Stimulated activated CD8-positive, alpha-beta memory T cell treated with anti-CD3 and anti-CD28 coated beads, Interleukin-4, amount 100 ng/mL, for 24 hours (primary cell): ENCODE measurements at regions not wholly inside any gene's neighbourhood (a gene's known extent, or its start where the extent isn't known, plus 50 kb on each side); places are given as distances from the start of the nearest gene placed in this dataset.

Experiments used
- DNase-seq: peaks from one replicate; pipeline ENCODE4 v3.0.0-alpha.2; 2020; ENCODE audit warnings: low read depth

DNA sequence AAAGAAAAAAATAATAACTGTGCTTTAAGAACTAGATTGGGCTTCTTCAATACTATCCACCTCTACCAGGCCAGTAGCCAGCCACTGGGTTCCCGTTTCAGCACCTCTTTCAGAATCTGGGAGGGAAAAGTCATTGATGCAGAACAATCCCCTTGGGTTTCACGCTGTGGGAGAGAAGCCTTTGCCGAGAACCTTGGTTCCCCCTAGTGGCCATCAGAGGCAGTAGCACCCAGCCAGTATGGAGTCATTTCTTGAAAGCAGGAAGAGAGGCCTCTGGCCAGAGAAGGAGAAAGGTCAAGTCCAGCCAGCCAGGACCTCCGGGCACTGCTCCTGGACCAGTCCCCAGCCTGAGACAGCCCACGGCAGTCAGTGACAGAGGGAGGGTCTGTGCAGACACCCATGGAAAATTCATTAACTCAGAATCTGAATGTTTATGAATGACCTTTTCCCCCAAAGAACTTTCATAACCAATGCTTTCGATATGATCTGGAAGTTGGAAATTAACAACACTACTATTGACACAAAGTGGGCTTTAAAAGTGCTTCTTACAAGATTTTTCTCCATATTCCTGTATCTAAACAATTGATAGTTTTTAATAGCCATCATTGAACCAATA is 51.2 kb upstream of the CDH5 start:
- peak; percentile 8 for DNase-seq

DNA sequence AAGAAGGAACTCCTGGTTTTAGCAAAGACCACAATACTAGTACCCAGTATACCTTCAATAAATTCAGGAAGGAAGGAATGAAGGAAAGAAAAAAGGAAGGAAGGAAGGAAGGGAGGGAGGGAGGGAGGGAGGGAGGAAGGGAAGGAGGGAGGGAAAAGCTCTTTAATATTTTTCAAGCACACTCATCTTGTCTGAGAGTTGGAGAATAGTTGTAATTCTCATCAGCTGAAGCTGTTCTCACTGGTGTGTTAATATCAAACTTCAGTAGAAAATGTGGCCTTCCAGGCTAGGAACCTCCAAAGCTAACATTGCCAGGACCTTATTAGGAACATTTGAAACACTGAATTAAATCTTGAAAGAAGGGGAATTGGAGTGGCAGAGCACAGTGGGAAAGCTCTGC is 55.2 kb upstream of the CDH5 start:
- no peak for DNase-seq

DNA sequence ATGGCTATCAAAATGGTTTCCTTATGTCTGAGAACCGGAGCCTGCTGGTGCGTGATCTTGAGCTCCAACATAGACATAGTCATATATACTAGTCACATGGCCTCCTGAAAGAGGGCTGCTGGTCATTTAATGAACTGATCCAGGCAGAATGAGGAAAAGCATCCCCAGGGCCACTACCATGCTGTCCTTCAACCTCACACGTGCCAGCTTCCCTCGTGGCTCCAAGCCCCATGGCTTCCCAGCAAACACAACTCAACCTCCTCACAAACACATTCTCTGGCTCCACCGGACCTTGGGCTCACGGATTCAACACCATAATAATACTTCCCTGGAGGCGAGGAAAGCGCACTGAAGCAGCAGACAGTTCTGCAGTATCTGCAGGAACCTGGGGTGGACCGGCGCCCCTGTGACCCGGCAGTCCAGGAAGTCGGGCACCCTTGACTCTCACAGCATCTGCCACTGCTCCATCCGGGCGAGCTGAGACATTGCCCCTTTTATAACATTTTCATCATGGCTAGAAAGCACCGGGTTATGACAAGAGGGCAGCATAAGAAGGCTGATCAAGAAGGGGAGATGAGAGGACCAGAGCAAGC is 57.2 kb upstream of the CDH5 start:
- DNase-seq: no peak

DNA sequence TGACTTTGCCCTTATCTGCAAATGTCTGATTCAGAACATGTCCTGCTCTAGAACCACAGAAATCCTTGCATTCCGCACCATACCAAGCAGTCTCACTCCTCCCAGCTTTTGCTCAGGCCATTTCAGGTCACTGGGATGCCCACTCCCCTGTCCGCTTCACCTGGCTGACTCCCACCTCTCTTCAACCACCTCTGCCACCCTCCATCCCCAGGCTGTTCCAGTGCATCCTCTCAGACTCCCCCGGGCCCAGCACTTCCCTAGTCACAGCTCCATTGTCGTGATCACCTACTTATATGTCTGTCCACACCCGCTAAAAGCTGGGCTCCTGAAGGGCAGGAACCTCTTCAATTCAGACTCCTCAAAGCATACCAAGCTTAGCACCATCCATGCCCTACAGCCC is 58.4 kb upstream of the CDH5 start:
- DNase-seq: no peak

DNA sequence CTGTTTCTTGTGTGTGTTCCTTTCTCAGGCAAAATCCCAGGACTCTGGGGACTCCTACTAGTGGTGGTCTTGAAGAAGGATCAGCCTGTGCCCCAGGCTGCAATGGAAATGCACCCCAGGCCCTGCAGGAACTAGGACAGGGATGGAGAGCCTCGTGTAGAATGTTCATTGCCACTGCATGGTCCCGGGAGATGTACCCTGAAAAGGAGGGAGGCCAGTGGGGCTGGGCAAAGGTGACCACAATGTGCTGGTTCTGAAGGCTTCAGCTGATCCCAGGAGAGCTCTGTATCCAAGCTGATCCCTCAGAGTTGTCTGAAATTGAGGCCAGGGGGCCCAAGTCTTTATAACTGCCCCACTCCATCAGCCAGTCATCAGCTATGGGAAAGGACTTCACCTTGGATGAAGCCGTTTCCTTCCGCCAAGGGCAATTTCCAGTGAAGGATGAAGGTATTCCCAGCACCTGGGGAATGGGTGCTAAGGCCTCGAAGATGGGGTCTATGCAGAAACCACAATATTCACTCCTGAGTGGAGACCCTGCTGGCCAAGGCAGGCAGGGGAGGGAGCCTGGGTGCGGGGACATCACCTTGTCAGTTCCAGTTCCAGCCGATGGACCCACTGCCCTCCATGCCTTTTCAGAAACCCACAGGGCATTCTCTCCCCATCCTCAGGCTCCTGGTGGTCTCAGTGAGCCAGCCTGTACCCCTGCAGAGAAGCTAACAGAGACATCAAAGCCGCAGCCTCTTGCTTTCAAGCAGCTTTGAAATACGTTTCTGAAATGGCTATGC is 59.9 kb upstream of the CDH5 start:
- DNase-seq: no peak

DNA sequence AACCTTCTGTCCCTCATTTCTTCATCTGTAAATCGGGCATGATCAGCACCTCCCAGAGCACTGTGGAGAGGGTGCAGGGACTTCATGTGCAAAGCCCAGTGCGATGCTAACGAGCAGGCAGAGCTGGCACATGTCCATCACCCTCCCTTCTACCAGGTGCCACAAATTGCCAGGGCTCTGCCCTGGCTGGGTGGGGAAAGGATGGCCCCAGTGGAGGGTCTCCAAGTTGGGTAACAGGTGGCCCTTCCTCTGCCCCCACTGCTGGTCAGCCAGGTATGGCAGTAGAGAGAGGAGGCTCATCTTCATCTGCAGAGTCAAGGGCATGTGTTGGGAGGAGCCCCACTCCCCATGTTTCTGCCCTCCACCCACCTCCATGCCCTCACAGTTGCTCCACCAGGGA is 61.5 kb upstream of the CDH5 start:
- no peak for DNase-seq

DNA sequence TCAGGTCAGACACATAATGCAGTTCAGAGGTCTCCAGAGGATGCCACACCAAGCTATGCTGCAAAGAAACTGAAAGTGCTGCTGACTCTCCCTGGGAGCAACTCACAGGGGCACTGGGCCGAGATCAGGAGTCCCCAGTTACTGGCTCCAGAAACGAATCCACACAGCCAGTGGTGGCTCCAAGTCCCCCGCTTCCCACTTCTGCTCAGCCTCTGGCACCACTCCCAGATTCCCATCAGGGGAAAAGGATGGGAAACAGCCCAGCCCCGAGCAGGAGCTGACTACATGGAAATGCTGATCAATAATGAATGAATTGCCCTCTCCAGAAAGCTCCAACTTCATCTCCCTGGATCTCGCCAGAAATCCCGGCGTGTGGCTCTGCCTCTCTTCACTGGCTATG is 62.3 kb upstream of the CDH5 start:
- DNase-seq: no peak

DNA sequence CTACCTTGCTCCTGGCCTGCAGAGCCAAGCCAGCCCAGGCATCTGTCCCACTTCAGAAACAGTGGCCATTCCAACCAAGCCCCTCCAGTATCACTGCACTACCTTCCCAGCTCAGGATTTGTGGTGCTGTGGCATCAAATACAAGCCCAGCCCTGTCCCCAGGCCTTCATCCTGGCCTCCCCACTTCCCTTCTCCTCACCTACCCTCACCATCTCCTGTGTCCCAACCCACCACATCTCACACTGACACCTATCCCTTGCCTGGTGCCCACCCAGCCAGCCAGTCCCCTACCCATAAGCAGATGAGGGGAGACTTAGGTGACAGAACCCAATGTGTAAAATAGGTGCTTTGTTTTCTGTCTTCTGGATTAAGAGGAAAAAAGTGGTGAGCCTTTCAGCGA is 66.0 kb upstream of the CDH5 start:
- no peak for DNase-seq

DNA sequence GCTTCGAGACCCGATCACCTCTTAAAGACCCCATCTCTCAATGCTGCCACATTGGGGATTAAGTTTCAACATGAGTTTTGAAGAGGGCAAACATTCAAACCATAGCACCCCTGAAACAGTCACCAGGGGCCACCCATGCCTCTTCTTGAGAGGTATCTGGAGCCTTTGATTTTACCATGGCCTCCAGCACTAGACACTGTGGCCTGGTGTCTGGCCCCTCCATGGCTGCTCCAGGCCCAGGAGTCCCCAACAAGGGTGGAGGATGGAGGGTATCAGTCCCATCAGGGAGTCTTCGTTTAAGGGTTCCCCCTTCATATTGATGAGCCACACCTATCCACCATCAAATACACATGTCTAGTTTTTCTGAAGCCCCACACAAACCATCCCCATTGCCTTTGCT is 66.5 kb upstream of the CDH5 start:
- DNase-seq: no peak

DNA sequence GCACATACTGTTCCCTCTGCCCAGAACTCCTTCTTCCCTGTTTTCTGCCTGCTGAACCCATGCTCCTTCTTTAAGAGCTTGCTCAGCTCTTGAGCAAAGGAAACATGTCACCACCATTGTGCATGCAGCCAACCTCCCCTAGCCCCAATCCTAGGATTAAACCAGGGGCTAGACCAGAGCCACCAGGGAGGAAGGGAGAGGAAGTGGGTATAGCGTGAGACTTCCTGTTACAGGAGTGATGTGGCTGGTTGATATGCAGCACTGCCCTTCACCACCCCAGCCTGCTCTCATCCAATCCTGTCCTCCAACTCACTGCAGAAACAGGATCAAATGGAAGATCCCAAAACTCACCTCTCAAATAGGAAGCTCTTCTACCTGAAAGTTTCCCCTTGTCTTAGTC is 67.1 kb upstream of the CDH5 start:
- DNase-seq: no peak

DNA sequence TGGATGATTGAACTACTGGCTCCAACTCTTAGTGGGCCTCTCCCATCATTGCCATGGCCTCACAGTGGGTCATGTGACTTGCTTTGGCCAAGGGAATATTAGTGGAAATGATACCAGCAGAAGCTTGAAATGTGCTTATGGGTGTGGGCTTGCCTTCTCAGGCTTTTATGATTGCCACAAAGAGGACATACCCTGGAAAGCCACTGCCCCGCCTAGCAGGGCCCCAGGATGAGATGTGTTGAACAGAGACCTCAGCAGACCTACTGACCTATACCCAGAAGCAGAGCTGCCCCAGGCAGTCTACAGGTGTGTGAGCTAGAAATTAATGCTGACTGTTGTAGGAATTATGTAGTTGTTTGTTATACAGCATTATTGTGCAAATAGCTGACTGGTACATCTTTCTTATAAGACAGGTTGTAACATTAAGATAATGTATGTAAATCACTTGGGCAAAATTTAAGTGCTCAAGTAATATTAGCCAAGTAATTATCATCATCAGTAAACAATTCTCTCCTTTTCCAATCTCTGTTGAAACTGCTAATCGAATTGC is 67.8 kb upstream of the CDH5 start:
- DNase-seq: no peak

DNA sequence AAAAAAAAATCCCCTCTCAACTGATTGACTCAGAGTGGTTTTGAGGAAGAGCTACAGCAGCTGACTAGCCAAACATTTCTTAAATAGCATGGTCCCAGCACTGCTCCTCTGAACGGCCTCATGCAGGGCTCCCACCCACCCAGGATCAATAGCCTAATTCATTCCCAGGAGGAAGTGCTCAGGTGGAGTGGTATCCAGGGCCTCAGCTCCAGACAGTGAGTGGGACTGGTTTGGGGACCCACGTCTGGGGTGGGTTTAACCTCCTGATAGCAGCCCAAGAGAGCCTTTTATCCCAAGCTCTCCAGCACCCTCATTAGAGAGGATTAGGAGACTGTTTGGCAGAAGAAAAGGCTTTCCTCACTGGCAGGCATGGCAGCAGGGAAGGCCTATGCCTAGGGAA is 68.5 kb upstream of the CDH5 start:
- DNase-seq: no peak

DNA sequence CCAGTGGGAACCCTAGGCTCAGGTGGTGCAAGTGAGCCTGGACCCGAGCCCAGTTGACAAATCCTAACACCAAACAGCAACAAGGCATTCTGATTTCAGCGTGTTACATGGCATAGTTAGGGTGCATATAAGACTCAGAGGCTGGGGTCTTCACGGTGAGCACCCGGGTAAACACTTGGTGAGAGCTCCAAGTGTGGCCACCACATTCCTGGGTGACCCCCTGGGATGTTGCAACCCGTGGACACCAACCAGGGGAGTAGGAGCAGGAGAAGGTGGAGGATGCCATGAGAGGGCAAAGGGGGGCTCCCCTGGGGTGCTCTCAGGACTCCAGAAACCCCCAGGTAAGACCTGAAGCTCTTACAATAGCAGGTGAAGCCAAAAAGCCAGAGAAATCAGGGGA is 69.9 kb upstream of the CDH5 start:
- DNase-seq: no peak

DNA sequence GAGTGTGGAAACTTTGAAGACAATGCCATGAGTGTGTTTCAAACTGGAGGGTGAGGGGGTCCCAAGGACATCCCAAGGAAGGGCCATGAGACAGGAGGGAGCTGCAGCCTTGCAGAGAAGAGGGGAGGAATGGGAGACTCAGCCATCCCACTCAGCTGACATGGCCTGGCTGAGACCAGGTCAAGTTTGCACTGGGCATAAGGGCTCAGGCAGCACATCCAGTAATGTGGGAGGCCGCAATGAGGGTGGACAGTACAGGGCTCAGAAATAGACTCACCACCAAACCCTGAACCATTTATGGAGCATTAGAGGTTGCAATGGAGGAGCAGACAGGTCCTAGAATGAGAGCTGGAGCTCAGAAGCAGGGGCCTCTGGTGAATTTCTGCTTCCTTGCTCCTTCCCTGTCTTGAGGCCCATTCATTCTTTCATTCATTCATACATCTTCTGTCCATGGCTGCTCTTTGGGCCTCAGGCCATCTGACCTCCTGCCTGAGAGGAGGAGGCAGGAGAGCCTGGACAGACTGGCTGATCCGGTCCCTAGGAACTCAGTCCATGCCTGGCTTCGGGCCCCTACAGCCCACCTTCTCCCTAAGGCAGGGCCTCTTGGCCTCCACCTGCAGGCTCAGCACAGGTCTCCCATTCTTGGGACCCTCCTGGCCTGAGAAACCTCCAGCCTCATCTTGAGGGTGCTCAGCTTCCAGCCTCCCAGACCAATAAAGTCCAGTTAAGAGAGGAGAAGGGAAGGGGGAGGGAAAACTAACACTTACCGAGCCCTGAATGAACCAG is 70.5 kb upstream of the CDH5 start:
- no peak for DNase-seq

DNA sequence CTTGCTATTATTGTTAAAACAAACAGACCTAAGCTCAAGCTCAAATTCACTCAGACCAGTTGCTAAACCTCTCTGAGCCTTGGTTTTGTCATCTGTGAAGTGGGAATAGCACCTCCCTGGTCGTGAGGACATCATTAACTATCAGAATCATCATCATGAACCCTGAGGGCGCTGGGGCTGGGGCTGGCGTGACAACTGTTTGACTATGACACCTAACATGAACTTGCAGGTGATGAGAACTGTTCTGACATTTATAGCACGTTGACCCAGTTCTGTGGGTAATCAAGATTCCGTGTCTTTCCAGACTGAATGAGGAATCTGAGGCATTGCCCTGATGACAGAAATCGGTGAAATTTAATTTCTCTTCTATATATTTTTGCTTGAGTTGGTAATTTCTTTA is 71.3 kb upstream of the CDH5 start:
- no peak for DNase-seq

DNA sequence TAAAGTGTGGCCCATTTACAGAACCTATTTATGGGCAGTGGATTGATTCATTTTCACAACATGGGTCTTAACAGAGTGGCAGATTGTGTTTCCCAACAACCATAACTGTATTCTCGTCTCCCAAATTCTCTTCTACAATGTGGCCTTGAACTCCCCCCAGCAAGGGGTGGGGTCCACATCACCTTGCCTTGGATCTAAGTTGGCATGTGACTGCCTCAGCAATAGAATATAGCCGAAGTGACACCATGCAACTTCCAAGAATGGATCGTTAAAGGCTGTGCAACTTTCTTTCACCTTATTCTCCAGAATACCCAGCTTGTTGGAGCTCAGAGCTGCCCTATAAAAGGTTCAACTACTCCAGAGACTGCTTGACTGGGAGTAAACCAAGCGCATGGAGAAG is 72.0 kb upstream of the CDH5 start:
- DNase-seq: no peak

DNA sequence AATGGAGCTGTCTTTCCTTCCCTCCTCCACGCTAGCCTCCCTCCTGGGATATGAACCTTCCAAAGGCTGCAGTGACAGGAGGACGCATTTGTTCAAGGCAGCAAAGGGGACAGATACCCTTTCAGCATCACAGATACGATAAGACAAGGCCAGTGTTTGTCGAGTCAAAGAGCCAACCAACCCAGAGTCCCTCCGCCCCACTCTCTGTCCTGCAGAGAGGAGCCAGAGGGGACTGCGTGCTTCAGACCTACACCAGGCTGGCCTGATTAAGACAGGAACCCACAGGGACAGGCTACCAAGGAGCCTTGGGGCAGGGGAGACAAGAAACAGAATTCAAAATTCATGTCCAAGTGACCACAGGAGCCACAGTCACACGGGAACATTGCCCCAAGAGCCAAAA is 72.6 kb upstream of the CDH5 start:
- DNase-seq: no peak

DNA sequence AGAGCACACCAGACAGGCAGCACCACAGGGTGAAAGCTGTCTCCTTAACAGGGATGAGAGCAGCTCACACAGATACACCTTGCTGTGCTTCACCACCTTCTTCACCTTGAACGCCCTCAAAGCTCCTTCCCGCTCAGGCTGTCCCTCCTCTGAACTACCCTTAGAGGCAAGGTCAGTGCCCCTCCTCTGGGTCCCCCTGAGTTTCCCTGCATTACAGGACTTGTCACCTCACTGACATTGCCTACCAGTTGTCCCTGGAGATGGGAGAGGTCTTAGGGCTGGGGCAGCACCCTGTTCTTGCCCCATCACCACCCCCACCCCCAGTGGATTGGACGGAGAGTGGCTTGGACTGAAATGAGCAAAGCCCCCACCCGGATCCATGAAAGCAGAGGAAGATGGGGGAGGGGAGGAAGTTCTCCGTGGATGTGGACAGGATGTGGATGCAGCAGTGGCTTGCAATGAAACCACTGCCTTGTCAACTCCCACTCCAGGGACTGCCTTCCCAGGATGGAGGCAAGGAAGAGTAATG is 73.2 kb upstream of the CDH5 start:
- no peak for DNase-seq

DNA sequence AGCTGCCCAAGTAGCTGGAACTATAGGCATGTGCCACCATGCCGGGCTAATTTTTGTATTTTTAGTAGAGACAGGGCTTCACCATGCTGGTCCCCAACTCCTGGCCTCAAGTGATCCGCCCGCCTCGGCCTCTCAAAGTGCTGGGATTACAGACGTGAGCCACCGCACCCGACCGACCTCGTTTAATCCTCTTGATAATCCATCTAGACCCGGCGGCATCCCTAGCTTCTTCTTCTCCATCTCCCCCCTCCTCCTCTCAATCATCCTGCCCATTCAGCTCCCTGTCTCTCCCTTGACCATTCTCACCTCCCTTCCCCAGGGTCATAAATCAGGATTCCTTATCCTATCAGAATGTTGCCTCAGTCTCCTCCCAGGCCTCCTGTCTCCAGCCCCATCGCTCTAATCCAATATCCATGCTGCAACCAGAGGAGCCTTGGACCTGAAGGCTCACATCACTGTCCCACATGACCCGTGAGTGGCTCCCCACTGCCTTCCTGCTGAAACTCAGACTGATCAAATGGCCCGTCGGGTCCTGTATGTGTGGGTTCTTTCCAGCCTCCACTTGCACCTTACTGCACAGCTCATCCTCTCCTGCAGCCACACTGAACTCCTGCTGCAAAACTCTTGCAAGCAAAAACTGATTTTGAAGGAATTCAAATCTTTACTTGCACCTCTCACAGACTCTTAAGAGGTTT is 74.1 kb upstream of the CDH5 start:
- DNase-seq: no peak

DNA sequence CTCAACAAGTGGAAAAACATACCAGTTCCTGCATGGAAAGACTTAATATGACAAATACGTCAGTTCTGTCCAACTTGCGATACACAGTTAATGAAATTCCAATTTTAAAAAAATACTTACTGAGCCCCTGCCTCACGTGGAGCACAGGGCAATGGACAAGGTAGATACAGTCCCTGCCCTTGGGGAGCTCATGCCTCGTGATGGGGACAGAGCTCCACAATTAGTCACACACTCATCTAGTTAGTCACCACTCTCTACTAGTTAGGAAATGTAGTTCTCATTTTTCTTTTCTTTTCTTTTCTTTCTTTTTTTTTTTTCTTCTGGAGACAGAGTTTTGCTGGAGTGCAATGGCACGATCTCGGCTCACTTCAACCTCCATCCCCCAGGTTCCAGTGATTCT is 74.7 kb upstream of the CDH5 start:
- DNase-seq: no peak

DNA sequence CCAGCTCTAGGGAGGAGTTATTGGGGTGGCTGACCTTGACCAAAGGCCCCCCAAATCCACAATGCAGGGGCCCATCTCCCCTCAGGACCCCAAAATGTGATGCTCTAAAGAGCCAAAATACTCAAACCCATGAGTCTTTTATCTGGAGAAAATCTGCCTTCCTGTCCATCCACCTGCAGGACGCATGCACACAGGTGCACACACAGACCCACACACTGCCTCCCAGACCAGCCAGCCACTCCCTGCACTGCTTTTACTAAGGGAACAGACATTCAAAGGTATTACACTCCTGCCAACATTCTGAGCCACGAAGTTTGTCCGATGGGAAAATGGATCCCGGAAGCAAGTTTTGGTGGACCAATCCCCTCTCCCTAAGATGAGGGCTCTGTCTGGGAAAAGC is 76.1 kb upstream of the CDH5 start:
- DNase-seq: no peak

DNA sequence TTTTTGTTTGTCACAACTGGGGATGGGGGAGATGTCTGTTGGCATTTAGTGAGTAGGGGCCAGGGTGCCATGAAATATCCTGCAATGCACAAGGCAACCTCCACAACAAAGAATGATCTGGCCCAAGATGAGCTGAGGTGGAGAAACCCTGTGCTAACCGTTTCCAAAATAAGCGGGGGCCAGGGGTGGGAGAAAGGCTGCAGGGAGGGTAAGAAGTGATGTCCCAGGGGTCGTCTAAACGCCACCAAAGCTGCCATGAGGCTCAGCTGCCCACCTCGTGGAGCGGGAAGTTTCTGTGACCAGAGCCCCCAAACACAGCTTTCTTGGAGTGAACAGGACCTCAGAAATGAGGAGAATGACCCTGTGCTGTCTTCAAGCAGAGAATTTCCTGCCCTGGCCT is 76.5 kb upstream of the CDH5 start:
- DNase-seq: no peak
